GM06990 (cell line): ENCODE measurements at regions not wholly inside any gene's neighbourhood (a gene's known extent, or its start where the extent isn't known, plus 50 kb on each side); places are given as distances from the start of the nearest gene placed in this dataset.

Source experiments
- DNase-seq: peaks from one replicate; pipeline ENCODE4 v3.0.0-alpha.2; 2011; ENCODE audit not compliant: insufficient read length; ENCODE audit errors: extremely low read depth
- H3K27me3 ChIP-seq: replicated peaks from 2 replicates; pipeline ENCODE4 v1.6.0; 2011; ENCODE audit warnings: low read length; ENCODE audit not compliant: control insufficient read depth, insufficient read depth
- H3K36me3 ChIP-seq: 2 replicates; pipeline ENCODE4 v1.5.1; 2011; ENCODE audit warnings: low read length; ENCODE audit not compliant: control insufficient read depth, insufficient read depth
- H3K4me3 ChIP-seq: replicated peaks from 2 replicates; pipeline ENCODE4 v1.5.1; 2011; ENCODE audit warnings: low read depth, mild to moderate bottlenecking, control low read depth, low read length
- CTCF ChIP-seq: IDR thresholded peaks from 2 replicates; pipeline ENCODE4 v1.5.1; 2011; ENCODE audit warnings: low read length, control low read depth, mild to moderate bottlenecking, inconsistent platforms; ENCODE audit not compliant: insufficient read depth, poor library complexity, severe bottlenecking

GRCh38 chr19:28294395-28294794 is 918.6 kb downstream of the UQCRFS1 start:
- TF ChIP-seq CTCF, result no peak
- H3K4me3 ChIP-seq, result no peak overlapping the region
- H3K27me3 ChIP-seq, result no peaks in the 10 kb centered on the region; the same call in 1 of the 2 replicates
- H3K36me3 ChIP-seq, result no peaks in the 10 kb centered on the region
- DNase-seq, result no peak

GRCh38 chr19:28293685-28294084 is 919.3 kb downstream of the UQCRFS1 start:
- H3K4me3 ChIP-seq, result no peak overlapping the region
- no peak for DNase-seq
- TF ChIP-seq CTCF, result no peak
- H3K36me3 ChIP-seq, result no peaks in the 10 kb centered on the region
- no peaks in the 10 kb centered on the region; the same call in 1 of the 2 replicates for H3K27me3 ChIP-seq

- H3K4me3 ChIP-seq, result no peak overlapping the region
- DNase-seq, result no peak
- no peaks in the 10 kb centered on the region for H3K36me3 ChIP-seq
Observed at GRCh38 chr19:28292822-28293500, 920.0 kb downstream of the UQCRFS1 start.

GRCh38 chr19:28291874-28292273 is 921.1 kb downstream of the UQCRFS1 start:
- no peak for DNase-seq
- Histone ChIP-seq H3K27me3 (no peaks in the 10 kb centered on the region), H3K4me3 (no peak overlapping the region)

More at GRCh38 chr19:28292822-28293500, 920.0 kb downstream of the UQCRFS1 start:
- no peaks in the 10 kb centered on the region; the same call in 1 of the 2 replicates for H3K27me3 ChIP-seq
- TF ChIP-seq CTCF, result no peak

GRCh38 chr19:28290963-28291657 is 921.8 kb downstream of the UQCRFS1 start:
- Histone ChIP-seq H3K4me3 (no peak overlapping the region), H3K27me3 (no peaks in the 10 kb centered on the region), H3K36me3 (no peaks in the 10 kb centered on the region)
- TF ChIP-seq CTCF, result no peak
- no peak for DNase-seq

More at GRCh38 chr19:28291874-28292273, 921.1 kb downstream of the UQCRFS1 start:
- H3K36me3 ChIP-seq, result no peaks in the 10 kb centered on the region
- TF ChIP-seq CTCF, result no peak
